Activated naive CD8-positive, alpha-beta T cell treated with anti-CD3 and anti-CD28 coated beads, Interleukin-2, amount 50 U/mL, for 24 hours (primary cell): ENCODE measurements at regions not wholly inside any gene's neighbourhood (a gene's known extent, or its start where the extent isn't known, plus 50 kb on each side); places are given as distances from the start of the nearest gene placed in this dataset.

Source experiments
- ATAC-seq: fragments of 150-1000 bp; cut with Tn5 transposase; one replicate; pipeline ENCODE4 v1.10.0; 2021
- DNase-seq: peaks from one replicate; pipeline ENCODE4 v3.0.0; 2021
- H3K27ac Mint-ChIP-seq: one replicate; pipeline ENCODE4 v1.8.0; 2021; ENCODE audit warnings: mild to moderate bottlenecking, mixed read lengths
- H3K27me3 Mint-ChIP-seq: one replicate; pipeline ENCODE4 v1.8.0; 2021; ENCODE audit warnings: mixed read lengths
- H3K36me3 Mint-ChIP-seq: one replicate; pipeline ENCODE4 v1.8.0; 2021; ENCODE audit warnings: low read depth, mixed read lengths
- H3K4me1 Mint-ChIP-seq: one replicate; pipeline ENCODE4 v1.8.0; 2021; ENCODE audit warnings: mixed read lengths
- H3K4me3 Mint-ChIP-seq: one replicate; pipeline ENCODE4 v1.8.0; 2021; ENCODE audit warnings: mild to moderate bottlenecking, moderate library complexity, mixed read lengths
- H3K9me3 Mint-ChIP-seq: one replicate; pipeline ENCODE4 v1.8.0; 2021; ENCODE audit warnings: mixed read lengths

DNA sequence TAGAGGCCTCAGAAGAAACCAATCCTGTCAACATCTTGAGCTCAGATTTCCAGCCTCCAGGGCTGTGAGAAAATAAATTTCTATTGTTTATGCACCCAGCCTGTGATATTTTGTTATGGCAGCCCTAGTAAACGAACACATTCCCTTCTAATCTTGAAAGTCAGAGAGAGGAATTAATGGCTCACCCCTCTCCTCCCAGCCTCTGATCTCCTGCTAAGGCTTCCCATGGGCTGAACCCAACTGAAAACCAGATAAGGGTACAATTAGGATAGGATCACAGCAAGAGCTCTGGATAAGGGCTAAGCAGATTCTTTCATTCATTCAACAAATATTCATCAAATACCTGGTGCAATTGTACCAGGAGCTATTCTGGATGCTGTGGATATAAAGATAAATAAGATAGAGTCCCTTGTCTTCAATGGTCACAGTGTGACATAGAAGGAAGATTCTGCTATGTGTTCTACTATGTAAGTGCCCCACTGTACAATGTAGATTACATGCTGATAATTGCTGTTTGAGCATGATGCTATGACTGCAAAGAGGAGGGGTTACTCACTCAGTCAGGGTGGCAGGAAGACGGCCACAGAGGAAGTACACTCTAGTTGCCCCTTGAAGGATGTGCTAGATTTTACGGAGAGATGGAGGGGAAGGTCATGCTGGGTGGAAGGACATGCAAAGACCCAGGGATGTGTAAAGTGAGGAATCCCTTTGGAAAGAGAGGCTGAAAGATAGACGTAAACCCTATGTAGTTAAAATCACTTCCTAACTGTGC lies 203.3 kb upstream of the JUN start:
- Mint-ChIP-seq H3K27me3 (no peaks in the 10 kb centered on the region), H3K36me3 (no peaks in the 10 kb centered on the region), H3K4me1 (peaks cover 4% of the 10 kb centered on the region), H3K27ac (peak overlapping the region; percentile 2), H3K9me3 (no peaks in the 10 kb centered on the region), H3K4me3 (no peak overlapping the region)
- ATAC-seq = no peak
- DNase-seq = no peak

- Mint-ChIP-seq H3K4me3 (no peak overlapping the region), H3K36me3 (no peaks in the 10 kb centered on the region), H3K27ac (no peak overlapping the region), H3K4me1 (peaks cover 4% of the 10 kb centered on the region), H3K27me3 (no peaks in the 10 kb centered on the region), H3K9me3 (no peaks in the 10 kb centered on the region)
- ATAC-seq (no peak), DNase-seq (no peak)
These were observed 204.9 kb upstream of the JUN start for GRCh38 chr1:58988752-58989151.

DNA sequence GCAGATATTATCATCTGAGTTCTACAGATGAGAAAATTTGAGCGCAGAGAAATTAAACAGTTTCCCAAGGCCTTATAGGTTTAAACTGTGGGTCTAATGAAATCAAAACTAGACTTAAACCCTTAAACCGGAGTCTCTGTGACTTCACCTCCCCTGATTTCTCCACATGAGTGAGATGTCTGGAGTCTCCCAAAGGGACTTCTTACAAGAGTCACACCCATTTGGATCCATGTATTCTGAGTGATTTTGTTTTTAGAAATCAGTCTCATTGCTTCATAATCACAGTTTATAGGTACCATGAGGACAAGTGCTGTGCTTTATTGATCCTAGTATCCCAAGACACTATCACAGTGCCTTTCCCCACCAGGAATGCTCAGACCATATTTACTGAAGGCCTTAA lies 206.0 kb upstream of the JUN start:
- H3K4me1 Mint-ChIP-seq = peaks cover 4% of the 10 kb centered on the region
- no peak for DNase-seq
- ATAC-seq = no peak
- no peaks in the 10 kb centered on the region for H3K9me3 Mint-ChIP-seq
- no peak overlapping the region for H3K4me3 Mint-ChIP-seq
- H3K27me3 Mint-ChIP-seq = no peaks in the 10 kb centered on the region
- no peaks in the 10 kb centered on the region for H3K36me3 Mint-ChIP-seq
- H3K27ac Mint-ChIP-seq = no peak overlapping the region

DNA sequence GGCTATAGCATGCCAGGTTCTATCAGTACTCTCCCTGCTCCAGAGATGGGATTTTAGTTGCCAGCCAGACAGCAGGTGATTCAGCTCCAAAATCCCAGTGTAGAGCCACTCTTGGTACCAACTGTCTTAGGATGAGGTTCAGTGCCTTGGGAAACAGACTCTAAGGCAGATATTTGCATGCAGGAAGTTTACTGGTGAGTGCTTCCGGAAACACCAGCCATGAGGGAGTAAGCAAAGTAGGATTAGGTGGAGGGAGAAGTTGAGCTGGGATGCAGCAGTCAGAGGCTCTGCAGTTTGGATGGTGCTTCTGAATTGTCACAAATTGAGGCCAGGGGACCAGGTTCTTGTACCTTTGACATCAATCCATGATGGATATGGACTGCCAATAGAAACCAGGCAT lies 207.5 kb upstream of the JUN start:
- DNase-seq = no peak
- H3K27me3 Mint-ChIP-seq = no peaks in the 10 kb centered on the region
- H3K9me3 Mint-ChIP-seq = no peaks in the 10 kb centered on the region
- no peak for ATAC-seq
- H3K36me3 Mint-ChIP-seq = no peaks in the 10 kb centered on the region
- H3K4me3 Mint-ChIP-seq = no peak overlapping the region
- peaks cover 4% of the 10 kb centered on the region for H3K4me1 Mint-ChIP-seq
- no peak overlapping the region for H3K27ac Mint-ChIP-seq

GRCh38 chr1:58992643-58993042 lies 208.8 kb upstream of the JUN start:
- H3K27me3 Mint-ChIP-seq = no peaks in the 10 kb centered on the region
- DNase-seq (no peak), ATAC-seq (no peak)
- H3K9me3 Mint-ChIP-seq = no peaks in the 10 kb centered on the region
- H3K36me3 Mint-ChIP-seq = no peaks in the 10 kb centered on the region
- H3K4me3 Mint-ChIP-seq = no peak overlapping the region
- no peak overlapping the region for H3K27ac Mint-ChIP-seq
- peaks cover 5% of the 10 kb centered on the region for H3K4me1 Mint-ChIP-seq

GRCh38 chr1:58993403-58993802 lies 209.6 kb upstream of the JUN start:
- no peaks in the 10 kb centered on the region for H3K27me3 Mint-ChIP-seq
- H3K36me3 Mint-ChIP-seq = no peaks in the 10 kb centered on the region
- H3K27ac Mint-ChIP-seq = no peak overlapping the region
- peaks cover 5% of the 10 kb centered on the region for H3K4me1 Mint-ChIP-seq
- no peak for ATAC-seq
- no peaks in the 10 kb centered on the region for H3K9me3 Mint-ChIP-seq
- no peak for DNase-seq
- no peak overlapping the region for H3K4me3 Mint-ChIP-seq

DNA sequence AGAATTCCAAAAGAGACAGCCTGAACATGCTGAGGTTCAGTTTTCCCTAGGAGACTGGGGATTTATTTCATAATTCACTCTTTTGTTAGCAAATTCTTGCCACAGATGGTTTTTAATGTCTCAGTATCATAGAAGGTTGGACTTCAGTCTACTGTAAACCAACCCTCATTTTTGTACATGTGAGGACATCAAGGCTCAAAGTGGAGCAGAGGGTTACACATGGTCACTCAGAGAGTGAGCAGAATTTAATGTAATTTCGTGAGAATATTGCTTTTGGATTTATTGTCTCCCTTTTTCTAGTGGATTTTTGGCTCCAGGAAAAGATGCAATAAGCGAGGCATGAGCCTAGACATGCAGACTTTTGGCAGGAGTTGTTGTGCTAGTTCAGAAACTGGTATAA lies 210.8 kb upstream of the JUN start:
- Mint-ChIP-seq H3K4me3 (no peak overlapping the region), H3K4me1 (peaks cover 5% of the 10 kb centered on the region), H3K27me3 (no peaks in the 10 kb centered on the region), H3K27ac (no peak overlapping the region), H3K36me3 (no peaks in the 10 kb centered on the region), H3K9me3 (no peaks in the 10 kb centered on the region)
- DNase-seq (no peak), ATAC-seq (no peak)

DNA sequence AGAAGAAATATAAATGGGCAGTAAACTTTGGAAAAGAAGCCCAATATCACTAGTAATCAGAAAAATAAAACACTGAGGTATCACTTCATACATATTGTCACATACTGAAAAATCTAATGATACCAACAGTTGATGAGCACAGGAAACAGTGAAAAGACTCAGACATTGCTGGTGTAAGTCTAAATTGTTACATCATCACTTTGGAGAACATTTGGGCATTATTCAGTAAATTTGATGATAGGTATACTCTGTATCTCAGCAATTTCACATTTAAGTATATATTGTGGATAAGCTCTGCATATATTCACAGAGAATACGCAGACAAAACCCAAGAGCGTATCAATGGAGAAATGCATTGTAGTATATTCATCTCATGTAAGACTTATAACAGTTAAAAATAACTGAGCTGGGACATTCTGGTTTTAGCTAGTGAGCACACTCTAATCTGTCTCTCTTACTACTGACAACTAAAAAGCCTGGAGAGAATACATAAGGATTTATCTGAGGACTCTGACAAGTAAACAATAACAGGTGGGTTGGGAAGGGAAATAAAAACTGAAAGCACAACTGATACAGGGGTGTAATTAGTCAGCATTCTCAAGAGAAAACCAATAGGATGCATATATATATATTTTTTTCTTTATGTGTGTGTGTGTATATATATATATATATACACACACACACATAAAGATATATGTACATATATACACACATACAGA lies 212.7 kb upstream of the JUN start:
- no peaks in the 10 kb centered on the region for H3K36me3 Mint-ChIP-seq
- no peak overlapping the region for H3K4me3 Mint-ChIP-seq
- H3K9me3 Mint-ChIP-seq = no peaks in the 10 kb centered on the region
- ATAC-seq (no peak), DNase-seq (no peak)
- no peak overlapping the region for H3K27ac Mint-ChIP-seq
- peaks cover 5% of the 10 kb centered on the region for H3K4me1 Mint-ChIP-seq
- H3K27me3 Mint-ChIP-seq = no peaks in the 10 kb centered on the region

DNA sequence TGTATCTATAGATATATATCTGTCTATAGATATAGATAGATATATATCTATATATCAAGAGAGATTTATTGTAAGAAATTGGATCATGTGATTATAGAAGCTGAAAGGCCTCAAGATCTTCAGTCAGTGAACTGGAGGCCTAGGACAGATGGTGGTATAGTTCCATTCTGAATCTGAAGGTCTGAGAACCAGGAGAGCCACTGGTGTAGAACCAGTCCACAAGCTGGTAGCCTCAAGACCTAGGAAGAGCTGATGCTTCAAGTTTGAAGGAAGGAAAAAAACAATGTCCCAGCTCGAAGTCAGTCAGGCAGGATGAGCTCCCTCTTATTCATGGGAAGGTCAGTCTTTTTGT lies 213.2 kb upstream of the JUN start:
- Mint-ChIP-seq H3K27ac (no peak overlapping the region), H3K4me1 (peaks cover 5% of the 10 kb centered on the region), H3K9me3 (no peaks in the 10 kb centered on the region), H3K36me3 (no peaks in the 10 kb centered on the region), H3K4me3 (no peak overlapping the region), H3K27me3 (no peaks in the 10 kb centered on the region)
- ATAC-seq (no peak), DNase-seq (no peak)

GRCh38 chr1:58997637-58998036 lies 213.8 kb upstream of the JUN start:
- Mint-ChIP-seq H3K4me1 (peaks cover 5% of the 10 kb centered on the region), H3K4me3 (no peak overlapping the region), H3K9me3 (no peaks in the 10 kb centered on the region), H3K27ac (no peak overlapping the region), H3K36me3 (no peaks in the 10 kb centered on the region), H3K27me3 (no peaks in the 10 kb centered on the region)
- no peak for DNase-seq
- no peak for ATAC-seq

- DNase-seq (no peak), ATAC-seq (no peak)
- no peaks in the 10 kb centered on the region for H3K9me3 Mint-ChIP-seq
- no peaks in the 10 kb centered on the region for H3K36me3 Mint-ChIP-seq
- H3K27ac Mint-ChIP-seq = no peak overlapping the region
- no peak overlapping the region for H3K4me3 Mint-ChIP-seq
- H3K27me3 Mint-ChIP-seq = no peaks in the 10 kb centered on the region
- H3K4me1 Mint-ChIP-seq = peaks cover 7% of the 10 kb centered on the region
These were observed 215.8 kb upstream of the JUN start for GRCh38 chr1:58999676-59000075.

GRCh38 chr1:59004755-59005154 lies 220.9 kb upstream of the JUN start:
- no peaks in the 10 kb centered on the region for H3K27me3 Mint-ChIP-seq
- H3K4me1 Mint-ChIP-seq = peaks cover 48% of the 10 kb centered on the region
- DNase-seq (no peak), ATAC-seq (no peak)
- no peaks in the 10 kb centered on the region for H3K9me3 Mint-ChIP-seq
- H3K4me3 Mint-ChIP-seq = no peak overlapping the region
- no peaks in the 10 kb centered on the region for H3K36me3 Mint-ChIP-seq
- H3K27ac Mint-ChIP-seq = peak overlapping the region; percentile 66

DNA sequence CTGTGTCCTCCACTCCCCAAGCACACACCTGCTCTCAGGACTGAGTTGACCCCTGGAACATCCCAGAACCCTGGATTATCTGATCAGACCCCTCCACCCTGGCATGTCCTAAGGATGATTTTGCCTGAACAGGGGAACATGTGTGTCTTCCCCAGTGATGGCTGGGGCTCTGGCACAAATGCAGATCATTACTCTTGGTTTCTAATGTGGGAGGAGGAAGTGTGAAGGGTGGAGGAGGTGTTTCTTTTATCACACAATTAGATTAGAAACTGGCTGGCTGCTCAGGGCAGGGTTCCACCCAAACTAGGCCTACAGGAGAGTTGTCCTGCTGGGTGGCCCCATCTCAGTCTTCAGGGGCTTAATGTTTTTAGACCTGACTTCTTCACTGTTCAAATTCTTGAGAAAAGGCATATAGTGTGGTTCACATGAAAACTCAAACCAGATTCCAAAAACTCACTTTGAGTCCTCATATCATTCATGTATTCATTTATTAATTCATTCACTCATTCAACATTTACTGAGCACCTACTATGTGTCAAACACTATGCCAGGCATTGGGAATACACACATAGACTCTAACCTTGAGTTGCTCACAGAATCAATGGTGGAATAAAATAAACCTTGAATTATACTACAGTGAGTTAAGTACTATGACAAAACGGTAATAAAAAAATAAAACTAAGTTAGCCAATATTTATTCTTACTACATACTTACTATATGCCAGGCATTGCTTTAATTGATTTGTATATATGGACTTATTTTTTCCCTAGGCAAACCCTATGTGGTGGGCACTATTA lies 221.8 kb upstream of the JUN start:
- DNase-seq (no peak), ATAC-seq (peak; percentile 31)
- H3K4me3 Mint-ChIP-seq = no peak overlapping the region
- H3K27me3 Mint-ChIP-seq = no peaks in the 10 kb centered on the region
- H3K36me3 Mint-ChIP-seq = no peaks in the 10 kb centered on the region
- no peaks in the 10 kb centered on the region for H3K9me3 Mint-ChIP-seq
- H3K4me1 Mint-ChIP-seq = peaks cover 48% of the 10 kb centered on the region
- H3K27ac Mint-ChIP-seq = peak overlapping the region; percentile 66

DNA sequence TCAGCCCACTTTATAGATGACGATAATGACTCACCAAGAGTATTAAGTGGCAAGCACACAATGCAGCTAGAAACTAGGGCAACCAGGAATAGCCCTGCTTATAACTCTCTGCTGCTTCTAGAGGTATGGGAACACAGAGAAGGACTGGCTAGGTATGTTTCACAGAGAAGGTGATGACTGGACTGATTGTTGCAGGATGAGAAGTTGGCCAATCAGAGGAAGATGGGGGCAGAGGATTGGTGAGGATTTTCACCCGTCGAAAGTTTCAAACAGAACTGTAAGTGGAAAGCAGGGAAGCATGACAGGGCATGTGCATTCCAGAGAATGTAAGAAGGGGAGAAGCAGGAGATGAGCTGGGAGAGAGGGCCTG lies 222.4 kb upstream of the JUN start:
- no peak overlapping the region for H3K4me3 Mint-ChIP-seq
- H3K27ac Mint-ChIP-seq = peak overlapping the region; percentile 44
- ATAC-seq = no peak
- no peaks in the 10 kb centered on the region for H3K36me3 Mint-ChIP-seq
- no peaks in the 10 kb centered on the region for H3K27me3 Mint-ChIP-seq
- peaks cover 49% of the 10 kb centered on the region for H3K4me1 Mint-ChIP-seq
- no peaks in the 10 kb centered on the region for H3K9me3 Mint-ChIP-seq
- DNase-seq = no peak

DNA sequence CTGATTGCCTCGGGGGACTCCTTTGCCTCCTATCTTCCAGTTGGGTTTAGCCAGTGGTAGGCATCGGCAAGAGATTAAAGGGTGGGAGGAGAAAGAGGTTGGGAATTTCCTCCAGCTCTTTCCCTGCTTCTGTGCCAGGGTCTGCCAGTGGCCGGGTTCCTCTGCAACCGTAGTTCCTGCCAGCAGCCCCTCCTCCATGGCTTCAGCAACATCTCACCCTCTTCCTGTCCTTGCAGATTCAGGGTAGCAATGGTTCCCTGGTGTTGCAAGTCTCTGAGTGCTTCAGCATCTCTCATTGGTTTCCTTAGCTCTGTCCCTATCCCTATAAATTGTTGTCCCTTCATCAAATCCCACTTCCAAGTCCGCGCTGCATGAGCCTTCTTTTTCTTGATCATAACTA lies 223.1 kb upstream of the JUN start:
- DNase-seq (no peak), ATAC-seq (no peak)
- Mint-ChIP-seq H3K4me3 (no peak overlapping the region), H3K27me3 (no peaks in the 10 kb centered on the region), H3K4me1 (peaks cover 55% of the 10 kb centered on the region), H3K9me3 (no peaks in the 10 kb centered on the region), H3K27ac (peak overlapping the region; percentile 85), H3K36me3 (no peaks in the 10 kb centered on the region)
